ENCODE measurements at regions not wholly inside any gene's neighbourhood (a gene's known extent, or its start where the extent isn't known, plus 50 kb on each side); places are given as distances from the start of the nearest gene placed in this dataset.

DNA sequence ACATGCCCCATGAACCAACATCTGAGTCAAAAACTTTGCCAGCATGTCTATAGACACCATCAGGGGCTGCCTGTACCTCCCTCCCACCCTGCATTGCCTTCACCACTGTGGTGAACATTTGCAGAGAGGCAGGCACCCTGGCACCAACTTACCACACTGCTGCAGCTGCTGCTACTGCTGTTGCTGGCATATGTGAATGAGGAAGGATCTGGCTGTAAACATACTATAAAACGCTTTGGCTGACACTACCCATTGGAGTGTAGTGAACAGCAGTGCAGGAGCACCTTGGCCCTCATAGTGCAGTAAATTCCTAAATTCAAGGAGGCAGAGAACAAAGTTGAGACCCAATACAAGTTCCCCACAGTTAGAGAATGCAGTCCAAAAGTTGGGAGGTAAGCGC is 90.6 kb upstream of the SPIN4 start:
- Histone ChIP-seq H3K4me1 (ENCODE audit: insufficient read depth) (no peaks in the 10 kb centered on the region), H3K4me3 (no peak overlapping the region), H3K36me3 (replicated peaks; ENCODE audit: insufficient read depth, low read depth) (no peaks in the 10 kb centered on the region), H3K9me3 (ENCODE audit: low read depth) (no peaks in the 10 kb centered on the region), H2AFZ (no peak overlapping the region), H4K20me1 (ENCODE audit: insufficient read depth, poor library complexity, severe bottlenecking) (no peaks in the 10 kb centered on the region), H3K27ac (no peak overlapping the region), H3K27me3 (no peaks in the 10 kb centered on the region), H3K9me2 (replicated peaks; ENCODE audit: insufficient read depth) (no peaks in the 10 kb centered on the region), H3K4me2 (no peak overlapping the region), H3K79me2 (no peaks in the 10 kb centered on the region)
- TF ChIP-seq EZH2 (IDR thresholded peaks at IDR 0.05; ENCODE audit: borderline replicate concordance): no peak
- no peak for TF ChIP-seq EZH2phosphoT487 (IDR thresholded peaks at IDR 0.05; ENCODE audit: low read depth, severe bottlenecking, unreplicated experiment)
- WGBS (ENCODE audit: low lambda C conversion rate, missing lambda C conversion rate): 82% methylated on average over 2 of the region's 2 CpGs
- DNase-seq (ENCODE audit: low spot score): no peak

DNA sequence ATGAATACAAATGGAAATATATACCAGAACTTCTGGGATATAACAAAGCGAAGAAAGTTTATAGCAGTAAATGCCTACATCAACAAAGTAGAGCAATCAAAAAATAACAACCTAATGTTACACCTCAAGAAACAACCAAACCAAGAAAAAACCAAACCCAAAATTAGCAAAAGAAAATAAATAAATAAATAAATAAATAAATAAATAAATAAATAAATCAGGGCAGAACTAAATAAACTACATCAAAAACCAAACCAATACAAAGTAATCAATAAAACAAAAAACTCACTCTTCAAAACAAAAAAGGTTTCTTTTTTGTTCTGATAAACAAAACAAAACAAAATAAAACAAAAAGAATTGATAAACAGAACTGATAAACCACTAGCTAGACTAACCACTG is 88.4 kb upstream of the SPIN4 start:
- H3K27ac ChIP-seq: no peak overlapping the region
- H3K4me1 ChIP-seq (ENCODE audit: insufficient read depth): no peaks in the 10 kb centered on the region
- no peaks in the 10 kb centered on the region for H3K9me2 ChIP-seq (replicated peaks; ENCODE audit: insufficient read depth)
- H3K9me3 ChIP-seq (ENCODE audit: low read depth): no peaks in the 10 kb centered on the region
- DNase-seq (ENCODE audit: low spot score): no peak
- no peaks in the 10 kb centered on the region for H3K27me3 ChIP-seq
- no peaks in the 10 kb centered on the region for H3K36me3 ChIP-seq (replicated peaks; ENCODE audit: insufficient read depth, low read depth)
- H4K20me1 ChIP-seq (ENCODE audit: insufficient read depth, poor library complexity, severe bottlenecking): no peaks in the 10 kb centered on the region
- TF ChIP-seq EZH2 (IDR thresholded peaks at IDR 0.05; ENCODE audit: borderline replicate concordance) (no peak), EZH2phosphoT487 (IDR thresholded peaks at IDR 0.05; ENCODE audit: low read depth, severe bottlenecking, unreplicated experiment) (no peak)
- TF ChIP-seq, protein P1, sequence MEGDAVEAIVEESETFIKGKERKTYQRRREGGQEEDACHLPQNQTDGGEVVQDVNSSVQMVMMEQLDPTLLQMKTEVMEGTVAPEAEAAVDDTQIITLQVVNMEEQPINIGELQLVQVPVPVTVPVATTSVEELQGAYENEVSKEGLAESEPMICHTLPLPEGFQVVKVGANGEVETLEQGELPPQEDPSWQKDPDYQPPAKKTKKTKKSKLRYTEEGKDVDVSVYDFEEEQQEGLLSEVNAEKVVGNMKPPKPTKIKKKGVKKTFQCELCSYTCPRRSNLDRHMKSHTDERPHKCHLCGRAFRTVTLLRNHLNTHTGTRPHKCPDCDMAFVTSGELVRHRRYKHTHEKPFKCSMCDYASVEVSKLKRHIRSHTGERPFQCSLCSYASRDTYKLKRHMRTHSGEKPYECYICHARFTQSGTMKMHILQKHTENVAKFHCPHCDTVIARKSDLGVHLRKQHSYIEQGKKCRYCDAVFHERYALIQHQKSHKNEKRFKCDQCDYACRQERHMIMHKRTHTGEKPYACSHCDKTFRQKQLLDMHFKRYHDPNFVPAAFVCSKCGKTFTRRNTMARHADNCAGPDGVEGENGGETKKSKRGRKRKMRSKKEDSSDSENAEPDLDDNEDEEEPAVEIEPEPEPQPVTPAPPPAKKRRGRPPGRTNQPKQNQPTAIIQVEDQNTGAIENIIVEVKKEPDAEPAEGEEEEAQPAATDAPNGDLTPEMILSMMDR (IDR thresholded peaks at IDR 0.05; ENCODE audit: poor library complexity): no peak
- no peak overlapping the region for H3K4me3 ChIP-seq
- WGBS (ENCODE audit: low lambda C conversion rate, missing lambda C conversion rate): 94% methylated on average over 1 of the region's 1 CpG
- no peak overlapping the region for H2AFZ ChIP-seq
- no peaks in the 10 kb centered on the region for H3K79me2 ChIP-seq
- H3K4me2 ChIP-seq: no peak overlapping the region

DNA sequence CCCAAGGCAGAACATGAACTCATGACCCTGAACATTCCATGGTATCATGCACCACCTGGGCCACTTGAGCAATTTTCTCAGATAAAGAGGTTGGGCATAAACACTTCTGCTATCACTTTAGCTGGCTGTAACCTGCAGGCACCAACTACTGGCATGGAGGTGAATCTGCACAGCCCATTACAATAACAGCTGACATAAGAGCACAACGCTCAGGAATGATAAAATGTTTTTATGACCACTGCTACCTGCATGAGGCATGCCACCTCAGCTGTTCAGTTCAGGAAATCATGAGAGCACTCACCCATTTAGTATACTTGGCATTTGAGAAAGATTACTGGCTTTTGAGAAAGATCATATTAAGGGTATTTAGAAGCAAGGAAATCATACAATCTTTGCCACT is 85.7 kb upstream of the SPIN4 start:
- H3K9me2 ChIP-seq (replicated peaks; ENCODE audit: insufficient read depth): no peaks in the 10 kb centered on the region
- no peak overlapping the region for H3K27ac ChIP-seq
- no peak overlapping the region for H3K4me3 ChIP-seq
- H3K4me1 ChIP-seq (ENCODE audit: insufficient read depth): no peaks in the 10 kb centered on the region
- DNase-seq (ENCODE audit: low spot score): no peak
- TF ChIP-seq, protein P1 (IDR thresholded peaks at IDR 0.05; ENCODE audit: poor library complexity): no peak
- TF ChIP-seq EZH2 (IDR thresholded peaks at IDR 0.05; ENCODE audit: borderline replicate concordance) (no peak), EZH2phosphoT487 (IDR thresholded peaks at IDR 0.05; ENCODE audit: low read depth, severe bottlenecking, unreplicated experiment) (no peak)
- H3K27me3 ChIP-seq: no peaks in the 10 kb centered on the region
- H3K9me3 ChIP-seq (ENCODE audit: low read depth): no peaks in the 10 kb centered on the region
- no peak overlapping the region for H3K4me2 ChIP-seq
- H4K20me1 ChIP-seq (ENCODE audit: insufficient read depth, poor library complexity, severe bottlenecking): no peaks in the 10 kb centered on the region
- H3K36me3 ChIP-seq (replicated peaks; ENCODE audit: insufficient read depth, low read depth): no peaks in the 10 kb centered on the region
- no peak overlapping the region for H2AFZ ChIP-seq
- 52% methylated on average over 1 of the region's 1 CpG for WGBS (ENCODE audit: low lambda C conversion rate, missing lambda C conversion rate)
- no peaks in the 10 kb centered on the region for H3K79me2 ChIP-seq

DNA sequence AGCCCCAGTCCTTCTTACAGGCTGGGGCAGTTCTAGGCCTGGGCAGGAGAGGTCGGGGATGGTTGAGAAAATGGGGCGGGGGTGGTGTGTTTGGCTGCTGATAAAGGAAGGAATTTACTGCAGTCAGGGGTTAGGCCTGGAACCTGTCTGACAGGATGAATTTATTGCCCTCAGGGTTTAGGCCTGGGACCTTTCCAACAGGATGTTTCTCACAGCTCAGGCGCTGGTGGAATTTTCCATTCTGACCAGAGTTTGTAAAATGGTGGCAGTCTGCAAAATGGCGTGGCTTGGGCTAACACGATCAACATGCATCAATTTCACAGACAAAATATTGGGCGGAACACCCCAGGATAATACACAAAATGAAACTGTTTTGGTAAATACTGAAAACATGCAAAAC is 83.5 kb upstream of the SPIN4 start:
- WGBS (ENCODE audit: low lambda C conversion rate, missing lambda C conversion rate): 55% methylated on average over 6 of the region's 6 CpGs
- Histone ChIP-seq H3K4me3 (no peak overlapping the region), H3K9me3 (ENCODE audit: low read depth) (no peaks in the 10 kb centered on the region), H3K9me2 (replicated peaks; ENCODE audit: insufficient read depth) (no peaks in the 10 kb centered on the region), H4K20me1 (ENCODE audit: insufficient read depth, poor library complexity, severe bottlenecking) (no peaks in the 10 kb centered on the region), H3K27ac (peak overlapping the region; percentile 60), H3K4me2 (no peak overlapping the region), H2AFZ (no peak overlapping the region), H3K79me2 (no peaks in the 10 kb centered on the region), H3K36me3 (replicated peaks; ENCODE audit: insufficient read depth, low read depth) (no peaks in the 10 kb centered on the region), H3K27me3 (no peaks in the 10 kb centered on the region), H3K4me1 (ENCODE audit: insufficient read depth) (no peaks in the 10 kb centered on the region)
- peak; percentile 25 for DNase-seq (ENCODE audit: low spot score)
- TF ChIP-seq, protein P1 (IDR thresholded peaks at IDR 0.05; ENCODE audit: poor library complexity): no peak
- TF ChIP-seq EZH2phosphoT487 (IDR thresholded peaks at IDR 0.05; ENCODE audit: low read depth, severe bottlenecking, unreplicated experiment) (no peak), EZH2 (IDR thresholded peaks at IDR 0.05; ENCODE audit: borderline replicate concordance) (no peak)
